GM12878 (cell line): ENCODE measurements at regions not wholly inside any gene's neighbourhood (a gene's known extent, or its start where the extent isn't known, plus 50 kb on each side); places are given as distances from the start of the nearest gene placed in this dataset.

Experiments
- ATAC-seq: fragments of 200-7000 bp; cut with Tn5 transposase; 3 replicates; pipeline ENCODE4 v1.9.1; 2020; ENCODE audit warnings: mild to moderate bottlenecking, moderate library complexity
- BruUV-seq: library from RNA; stranded (reverse); fragments of 400-500 nt; replicated peaks from 2 replicates; lab custom pipeline; 2021; lab: Mats Ljungman, UMichigan
- CTCF ChIA-PET: fragments of 300-600 bp; sonication (Branson Sonifier 250); formaldehyde crosslinking; extraction: SDS; loops from one replicate; lab custom pipeline; 2021; ENCODE audit warnings: inconsistent platforms; lab: Yijun Ruan, JAX
- POLR2A ChIA-PET: fragments of 350-600 bp; formaldehyde crosslinking; extraction: SDS; loops from one replicate; lab custom pipeline; 2021; ENCODE audit warnings: inconsistent platforms; lab: Charles Lee
- RAD21 ChIA-PET: fragments of 300-600 bp; sonication (Branson Sonifier 250); formaldehyde crosslinking; loops from one replicate; lab custom pipeline; 2023; ENCODE audit warnings: antibody characterized with exemption; ENCODE audit not compliant: unreplicated experiment; lab: Charles Lee
- SMC1A ChIA-PET: fragments of 300-600 bp; sonication (Branson Sonifier 250); formaldehyde crosslinking; loops from one replicate; lab custom pipeline; 2023; ENCODE audit not compliant: unreplicated experiment, uncharacterized antibody; lab: Charles Lee
- DNase-seq: peaks from one replicate; pipeline ENCODE4 v3.0.0-alpha.2; 2011; ENCODE audit warnings: low read depth, low spot score
- FAIRE-seq: peaks from 3 replicates; lab custom pipeline; 2011; peaks lifted over from hg19 to GRCh38; lab: Jason Lieb, UNC
- H2AFZ ChIP-seq: 2 replicates; pipeline ENCODE4 v1.6.0; 2011; ENCODE audit warnings: low read depth, low read length, control low read depth; ENCODE audit not compliant: control insufficient read depth
- H3K27ac ChIP-seq: 2 replicates; pipeline ENCODE4 v1.5.1; 2011; ENCODE audit warnings: control low read depth; ENCODE audit not compliant: control insufficient read depth, insufficient read depth
- H3K27me3 ChIP-seq, 2 experiments: replicated peaks in 1 of 2; 2 replicates each; pipeline versions ENCODE4 v1.6.0 to v1.6.1; 2011; ENCODE audit warnings: low read length in 1 of 2; ENCODE audit not compliant: control insufficient read depth in 2 of 2, insufficient read depth in 2 of 2
- H3K36me3 ChIP-seq, 2 experiments: 2 replicates each; pipeline ENCODE4 v1.5.1; 2011; ENCODE audit warnings: low read length in 1 of 2; ENCODE audit not compliant: control insufficient read depth in 2 of 2, insufficient read depth in 2 of 2
- H3K4me1 ChIP-seq: 2 replicates; pipeline ENCODE4 v1.6.1; 2011; ENCODE audit warnings: mild to moderate bottlenecking, low read length, moderate library complexity, mixed read lengths; ENCODE audit not compliant: control insufficient read depth, insufficient read depth
- H3K4me2 ChIP-seq: 2 replicates; pipeline ENCODE4 v1.6.0; 2011; ENCODE audit warnings: control low read depth; ENCODE audit not compliant: control insufficient read depth, insufficient read depth
- H3K4me3 ChIP-seq: fragments of 200-600 bp; sonication (generic); 2 replicates; pipeline ENCODE4 v1.5.1; 2016
- H3K79me2 ChIP-seq: 2 replicates; pipeline ENCODE4 v1.6.0; 2011; ENCODE audit warnings: low read length; ENCODE audit not compliant: control insufficient read depth, insufficient read depth
- H3K9ac ChIP-seq: 2 replicates; pipeline ENCODE4 v1.8.0; 2011; ENCODE audit warnings: low read length, control low read depth, mixed read lengths; ENCODE audit not compliant: control insufficient read depth, insufficient read depth
- H3K9me3 ChIP-seq: replicated peaks from 3 replicates; pipeline ENCODE4 v1.5.1; 2011; ENCODE audit warnings: mild to moderate bottlenecking, low read length; ENCODE audit not compliant: control insufficient read depth, insufficient read depth
- H4K20me1 ChIP-seq: 2 replicates; pipeline ENCODE4 v1.6.0; 2011; ENCODE audit not compliant: control insufficient read depth, insufficient read depth
- ASH2L ChIP-seq: fragments of 300-600, 200-600 bp; sonication (generic); IDR thresholded peaks from 2 replicates; pipeline ENCODE4 v1.6.1; 2017; ENCODE audit warnings: low read depth, mild to moderate bottlenecking, borderline replicate concordance
- BHLHE40 ChIP-seq, 2 experiments: fragments of 450-650 bp in 1 of 2; IDR thresholded peaks; 2 replicates each; pipeline ENCODE4 v1.6.1; 2011 to 2017; ENCODE audit warnings: low read depth in 2 of 2, borderline replicate concordance in 1 of 2, improper control_type of control experiment in 1 of 2, low read length in 1 of 2, mild to moderate bottlenecking in 1 of 2
- CBX3 ChIP-seq: fragments of 200-600 bp; sonication (generic); IDR thresholded peaks from 2 replicates; pipeline ENCODE4 v1.6.1; 2016; ENCODE audit warnings: low read depth, borderline replicate concordance
- GABPA ChIP-seq: IDR thresholded peaks from 2 replicates; pipeline ENCODE4 v1.6.1; 2014; ENCODE audit warnings: antibody characterized with exemption, low read depth, mild to moderate bottlenecking, inconsistent platforms
- KLF5 ChIP-seq: fragments of 450-650 bp; IDR thresholded peaks from 2 replicates; pipeline ENCODE4 v1.6.1; 2014; ENCODE audit warnings: mild to moderate bottlenecking; ENCODE audit not compliant: partially characterized antibody
- TCF12 ChIP-seq: IDR thresholded peaks from 2 replicates; pipeline ENCODE4 v1.6.1; 2011; ENCODE audit warnings: low read depth, mild to moderate bottlenecking, low read length
- YBX1 ChIP-seq: fragments of 450-650 bp; IDR thresholded peaks from 2 replicates; pipeline ENCODE4 v1.6.1; 2016; ENCODE audit warnings: antibody characterized with exemption
- WGBS: methylation state at CpG from one replicate; pipeline ENCODE4 v1.1.6; 2016; ENCODE audit warnings: low lambda C conversion rate; ENCODE audit not compliant: insufficient replicate concordance, insufficient coverage; ENCODE audit errors: missing lambda C conversion rate; 5-methylcytosine and 5-hydroxymethylcytosine counted together
- in situ Hi-C: fragments of 300-500 bp; cut with MboI; formaldehyde crosslinking; loops from 9 replicates; pipeline ENCODE4 v1.14.3; 2018; ENCODE audit warnings: mixed read lengths
- intact Hi-C: fragments of 100-400 bp; cut with micrococcal nuclease; formaldehyde crosslinking; loops from one replicate; pipeline ENCODE4 v1.14.2; 2022; ENCODE audit not compliant: unreplicated experiment
- TF ChIP-seq, protein P1 (sequence below): IDR thresholded peaks from 2 replicates; pipeline ENCODE4 v1.6.1; 2011; ENCODE audit warnings: borderline replicate concordance, low read depth, mild to moderate bottlenecking, moderate library complexity, mixed read lengths, low read length; ENCODE audit not compliant: insufficient read depth; ENCODE audit errors: extremely low read length
- TF ChIP-seq, protein P2 (sequence below): fragments of 450-650 bp; conservative IDR thresholded peaks from 2 replicates; pipeline ENCODE4 v1.6.1; 2017; ENCODE audit warnings: mild to moderate bottlenecking, moderate library complexity

- POLR2A ChIA-PET = no interaction called here
- no peaks in the 10 kb centered on the region for H3K4me1 ChIP-seq
- no peaks in the 10 kb centered on the region for H3K9me3 ChIP-seq
- H4K20me1 ChIP-seq = no peaks in the 10 kb centered on the region
- H3K4me3 ChIP-seq = no peak overlapping the region
- CTCF ChIA-PET = no interaction called here
- no peak overlapping the region for H3K9ac ChIP-seq
- ATAC-seq (no peak), FAIRE-seq (no peak), DNase-seq (no peak)
- SMC1A ChIA-PET = no interaction called here
- H3K79me2 ChIP-seq = no peaks in the 10 kb centered on the region
- in situ Hi-C loops (no loop called here), intact Hi-C loops (no loop called here)
- H3K36me3 ChIP-seq = no peaks in the 10 kb centered on the region
- H3K27me3 ChIP-seq = no peaks in the 10 kb centered on the region
- BruUV-seq = no TSS peak
- no peak overlapping the region for H3K4me2 ChIP-seq
- TF ChIP-seq CBX3 (no peak), ASH2L (no peak), TCF12 (no peak), BHLHE40 (IDR thresholded peaks at IDR 0.05; ENCODE audit: borderline replicate concordance in 1 of 2, low read depth in 2 of 2, low read length in 1 of 2) (no peak), GABPA (no peak), KLF5 (no peak), YBX1 (no peak)
- TF ChIP-seq, protein P1, sequence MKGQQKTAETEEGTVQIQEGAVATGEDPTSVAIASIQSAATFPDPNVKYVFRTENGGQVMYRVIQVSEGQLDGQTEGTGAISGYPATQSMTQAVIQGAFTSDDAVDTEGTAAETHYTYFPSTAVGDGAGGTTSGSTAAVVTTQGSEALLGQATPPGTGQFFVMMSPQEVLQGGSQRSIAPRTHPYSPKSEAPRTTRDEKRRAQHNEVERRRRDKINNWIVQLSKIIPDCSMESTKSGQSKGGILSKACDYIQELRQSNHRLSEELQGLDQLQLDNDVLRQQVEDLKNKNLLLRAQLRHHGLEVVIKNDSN = no peak
- TF ChIP-seq, protein P2, sequence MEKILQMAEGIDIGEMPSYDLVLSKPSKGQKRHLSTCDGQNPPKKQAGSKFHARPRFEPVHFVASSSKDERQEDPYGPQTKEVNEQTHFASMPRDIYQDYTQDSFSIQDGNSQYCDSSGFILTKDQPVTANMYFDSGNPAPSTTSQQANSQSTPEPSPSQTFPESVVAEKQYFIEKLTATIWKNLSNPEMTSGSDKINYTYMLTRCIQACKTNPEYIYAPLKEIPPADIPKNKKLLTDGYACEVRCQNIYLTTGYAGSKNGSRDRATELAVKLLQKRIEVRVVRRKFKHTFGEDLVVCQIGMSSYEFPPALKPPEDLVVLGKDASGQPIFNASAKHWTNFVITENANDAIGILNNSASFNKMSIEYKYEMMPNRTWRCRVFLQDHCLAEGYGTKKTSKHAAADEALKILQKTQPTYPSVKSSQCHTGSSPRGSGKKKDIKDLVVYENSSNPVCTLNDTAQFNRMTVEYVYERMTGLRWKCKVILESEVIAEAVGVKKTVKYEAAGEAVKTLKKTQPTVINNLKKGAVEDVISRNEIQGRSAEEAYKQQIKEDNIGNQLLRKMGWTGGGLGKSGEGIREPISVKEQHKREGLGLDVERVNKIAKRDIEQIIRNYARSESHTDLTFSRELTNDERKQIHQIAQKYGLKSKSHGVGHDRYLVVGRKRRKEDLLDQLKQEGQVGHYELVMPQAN = no peak
- RAD21 ChIA-PET = no interaction called here
- H2AFZ ChIP-seq = no peak overlapping the region
- H3K27ac ChIP-seq = no peak overlapping the region
- 19% methylated on average over 3 of the region's 3 CpGs for WGBS
These were observed 65.1 kb upstream of the COL3A1 start for GRCh38 chr2:188909036-188909435.
